Spleen (tissue), 11 donors: ENCODE measurements at regions not wholly inside any gene's neighbourhood (a gene's known extent, or its start where the extent isn't known, plus 50 kb on each side); places are given as distances from the start of the nearest gene placed in this dataset.
"Not testable (repeated sequence)": the region's sequence is repeated elsewhere in the genome, so short reads cannot be mapped to it uniquely, and the experiment has no call there.

Source experiments
- DNase-seq: peaks from one replicate; pipeline ENCODE4 v3.0.0-alpha.2; 2020
- H3K27ac ChIP-seq, 8 donors: fragments of 200-600 bp; sonication (generic) in 7 of 8; 1 replicate in 4 of 8; 2 replicates in 4 of 8; pipeline versions ENCODE4 v1.5.0 to v1.8.0; 2016 to 2021; ENCODE audit warnings: inconsistent platforms in 4 of 8, mild to moderate bottlenecking in 4 of 8, moderate library complexity in 1 of 8
- H3K27me3 ChIP-seq, 7 donors: fragments of 200-600 bp; sonication (generic) in 6 of 7; replicated peaks in 1 of 7; 1 replicate in 4 of 7; 2 replicates in 3 of 7; pipeline versions ENCODE4 v1.5.0 to v1.8.0; 2016 to 2021; ENCODE audit warnings: inconsistent platforms in 3 of 7, mild to moderate bottlenecking in 1 of 7
- H3K36me3 ChIP-seq, 6 donors: fragments of 200-600 bp; sonication (generic) in 5 of 6; 1 replicate in 4 of 6; 2 replicates in 2 of 6; pipeline versions ENCODE4 v1.5.0 to v1.8.0; 2016 to 2021; ENCODE audit warnings: inconsistent platforms in 2 of 6
- H3K4me1 ChIP-seq, 6 donors: fragments of 200-600 bp; sonication (generic) in 5 of 6; 1 replicate in 3 of 6; 2 replicates in 3 of 6; pipeline versions ENCODE4 v1.5.0 to v1.8.0; 2016 to 2021; ENCODE audit warnings: inconsistent platforms in 3 of 6
- H3K4me3 ChIP-seq, 8 donors: fragments of 200-600 bp; sonication (generic) in 7 of 8; 1 replicate in 4 of 8; 2 replicates in 4 of 8; pipeline versions ENCODE4 v1.5.0 to v1.8.0; 2016 to 2021; ENCODE audit warnings: inconsistent platforms in 4 of 8, mild to moderate bottlenecking in 4 of 8, moderate library complexity in 2 of 8
- H3K9me3 ChIP-seq, 8 donors: fragments of 200-600 bp; sonication (generic) in 7 of 8; 1 replicate in 4 of 8; 2 replicates in 4 of 8; pipeline versions ENCODE4 v1.5.0 to v1.8.0; 2016 to 2021; ENCODE audit warnings: inconsistent platforms in 4 of 8
- POLR2A ChIP-seq, 3 donors: fragments of 450-650 bp; IDR thresholded peaks; one replicate each; pipeline ENCODE4 v1.5.1; 2017; ENCODE audit warnings: antibody characterized with exemption in 3 of 3, mild to moderate bottlenecking in 1 of 3
- POLR2AphosphoS5 ChIP-seq, 3 donors: sonication (generic); formaldehyde crosslinking; IDR thresholded peaks; one replicate each; pipeline ENCODE4 v1.5.1; 2017; ENCODE audit warnings: antibody characterized with exemption in 3 of 3
- WGBS, 5 donors: extraction: QIAGEN DNeasy Blood & Tissue Kit in 3 of 5; methylation state at CpG; one replicate each; pipeline versions ENCODE4 v1.1.5 to v1.1.7; 2013 to 2018; 5-methylcytosine and 5-hydroxymethylcytosine counted together
- intact Hi-C: fragments of 100-400 bp; cut with DNase I; formaldehyde crosslinking; loops from one replicate; pipeline ENCODE4 v1.15.0; 2023; ENCODE audit warnings: low total_unique reads
- TF ChIP-seq, protein P1 (sequence below), 11 experiments: fragments of 200-600 bp in 7 of 11; fragments of 450-650 bp in 4 of 11; sonication (generic) in 4 of 11; IDR thresholded peaks in 8 of 11; conservative IDR thresholded peaks in 3 of 11; 1 replicate in 7 of 11; 2 replicates in 4 of 11; pipeline versions ENCODE4 v1.4.0 to v1.8.0; 2016 to 2021; ENCODE audit warnings: antibody characterized with exemption in 11 of 11, inconsistent platforms in 4 of 11, mild to moderate bottlenecking in 1 of 11
- donor health status: healthy with polysubstance abuse.
- donor health status: DM: no; HTN: no; CAD: no; lungs with moderate emphysema.
- donor health status: DM: no; HTN: no; CAD: no.
- donor health status: Bipolar disorder and iron deficiency.
- donor health status: healthy.
- donor health status: DM: no; HTN: no; CAD: no.
- donor health status: DM: yes; HTN: yes; CAD: no.

DNA sequence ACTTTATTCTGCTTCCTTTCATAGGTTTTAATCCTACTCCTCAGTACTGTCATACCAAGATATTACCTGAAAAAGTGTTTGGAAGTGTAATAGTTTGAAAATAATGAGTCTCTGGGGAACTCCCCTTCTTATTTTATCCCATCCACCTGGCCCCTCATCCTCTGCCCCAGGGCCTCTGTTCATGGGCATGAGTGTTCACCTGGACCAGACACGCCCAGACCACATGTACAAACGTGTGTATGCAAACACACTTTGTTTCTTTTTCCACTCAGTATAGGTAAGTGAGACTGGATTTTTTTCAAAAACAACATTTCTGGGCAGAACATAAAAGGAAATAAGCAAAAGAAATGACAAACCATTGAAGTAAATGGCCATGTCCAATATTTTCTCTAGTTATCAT is 62.1 kb upstream of the THSD7B start:
- TF ChIP-seq POLR2A (IDR thresholded peaks at IDR 0.05) (no peak), POLR2AphosphoS5 (IDR thresholded peaks at IDR 0.05) (no peak)
- TF ChIP-seq, protein P1, sequence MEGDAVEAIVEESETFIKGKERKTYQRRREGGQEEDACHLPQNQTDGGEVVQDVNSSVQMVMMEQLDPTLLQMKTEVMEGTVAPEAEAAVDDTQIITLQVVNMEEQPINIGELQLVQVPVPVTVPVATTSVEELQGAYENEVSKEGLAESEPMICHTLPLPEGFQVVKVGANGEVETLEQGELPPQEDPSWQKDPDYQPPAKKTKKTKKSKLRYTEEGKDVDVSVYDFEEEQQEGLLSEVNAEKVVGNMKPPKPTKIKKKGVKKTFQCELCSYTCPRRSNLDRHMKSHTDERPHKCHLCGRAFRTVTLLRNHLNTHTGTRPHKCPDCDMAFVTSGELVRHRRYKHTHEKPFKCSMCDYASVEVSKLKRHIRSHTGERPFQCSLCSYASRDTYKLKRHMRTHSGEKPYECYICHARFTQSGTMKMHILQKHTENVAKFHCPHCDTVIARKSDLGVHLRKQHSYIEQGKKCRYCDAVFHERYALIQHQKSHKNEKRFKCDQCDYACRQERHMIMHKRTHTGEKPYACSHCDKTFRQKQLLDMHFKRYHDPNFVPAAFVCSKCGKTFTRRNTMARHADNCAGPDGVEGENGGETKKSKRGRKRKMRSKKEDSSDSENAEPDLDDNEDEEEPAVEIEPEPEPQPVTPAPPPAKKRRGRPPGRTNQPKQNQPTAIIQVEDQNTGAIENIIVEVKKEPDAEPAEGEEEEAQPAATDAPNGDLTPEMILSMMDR (IDR thresholded peaks at IDR 0.05 in 8 of 11, conservative IDR thresholded peaks at IDR 0.05 in 3 of 11) = no peak
- Histone ChIP-seq H3K4me1 (no peaks in the 10 kb centered on the region), H3K9me3 (peaks cover 0 to 25% (median 16%) of the 10 kb centered on the region in 8 donors), H3K36me3 (no peaks in the 10 kb centered on the region), H3K27ac (no peak overlapping the region), H3K4me3 (no peak overlapping the region), H3K27me3 (no peaks in the 10 kb centered on the region)
- DNase-seq = no peak
- intact Hi-C loops = no loop called here
- 67 to 78% (median 72%) methylated on average over 2 of the region's 2 CpGs for WGBS, 5 donors

DNA sequence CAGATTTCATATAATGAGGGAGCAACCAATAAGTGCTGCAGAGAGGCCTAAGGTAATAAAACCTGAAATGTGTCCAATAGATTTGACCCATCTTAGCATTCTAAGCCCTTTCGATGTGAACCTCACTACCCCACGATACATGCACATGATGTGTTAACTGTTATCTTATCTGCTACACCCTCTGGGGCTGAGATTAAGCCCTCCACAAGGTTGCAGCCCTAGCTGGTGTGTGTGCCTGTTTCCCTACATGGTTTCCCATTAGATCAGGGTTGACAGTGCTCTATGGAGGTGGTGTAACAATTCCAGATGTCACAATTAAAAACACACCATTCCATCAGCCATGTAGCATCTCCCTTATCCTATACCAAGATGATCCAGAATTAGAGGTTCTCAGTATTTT is 68.9 kb upstream of the THSD7B start:
- WGBS, 5 donors = 77 to 93% (median 87%) methylated on average over 2 of the region's 2 CpGs
- DNase-seq = no peak
- TF ChIP-seq, protein P1 (IDR thresholded peaks at IDR 0.05 in 8 of 11, conservative IDR thresholded peaks at IDR 0.05 in 3 of 11) = no peak
- TF ChIP-seq POLR2A (IDR thresholded peaks at IDR 0.05) = no peak
- TF ChIP-seq POLR2AphosphoS5 (IDR thresholded peaks at IDR 0.05) = no peak
- no peak overlapping the region for H3K27ac ChIP-seq
- H3K9me3 ChIP-seq = peaks cover 0 to 25% (median 16%) of the 10 kb centered on the region in 8 donors
- no peaks in the 10 kb centered on the region for H3K27me3 ChIP-seq
- no peaks in the 10 kb centered on the region for H3K36me3 ChIP-seq
- H3K4me1 ChIP-seq = no peaks in the 10 kb centered on the region
- no peak overlapping the region for H3K4me3 ChIP-seq
- intact Hi-C loops = no loop called here

DNA sequence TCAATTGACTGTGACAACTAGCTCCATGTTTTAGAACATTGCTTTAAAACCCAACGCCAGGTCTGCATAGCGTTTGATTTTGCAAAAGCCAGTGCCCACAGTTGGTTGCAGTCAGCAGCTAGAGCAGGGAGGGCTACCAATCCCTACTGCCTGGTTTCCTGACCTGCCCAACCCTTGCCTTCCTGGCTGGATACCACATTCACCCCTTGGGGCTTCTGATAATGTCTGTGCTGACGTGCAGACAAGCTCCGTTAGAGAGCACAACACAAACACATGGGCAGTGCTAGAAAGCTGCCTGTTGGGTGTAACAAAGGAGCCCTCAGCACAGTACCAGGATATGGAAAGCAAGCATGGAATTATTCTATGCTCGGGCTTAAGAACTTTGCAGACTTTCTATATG is 71.4 kb upstream of the THSD7B start:
- H3K27me3 ChIP-seq = no peaks in the 10 kb centered on the region
- intact Hi-C loops = no loop called here
- no peak overlapping the region for H3K27ac ChIP-seq
- TF ChIP-seq, protein P1 (IDR thresholded peaks at IDR 0.05 in 8 of 11, conservative IDR thresholded peaks at IDR 0.05 in 3 of 11) = no peak
- no peak for TF ChIP-seq POLR2AphosphoS5 (IDR thresholded peaks at IDR 0.05)
- no peak for TF ChIP-seq POLR2A (IDR thresholded peaks at IDR 0.05)
- no peaks in the 10 kb centered on the region for H3K36me3 ChIP-seq
- H3K9me3 ChIP-seq = peaks cover 0 to 10% (median 5%) of the 10 kb centered on the region in 8 donors
- H3K4me1 ChIP-seq = no peaks in the 10 kb centered on the region
- no peak overlapping the region for H3K4me3 ChIP-seq
- 30 to 53% (median 45%) methylated on average over 5 of the region's 5 CpGs for WGBS, 5 donors
- DNase-seq = no peak

DNA sequence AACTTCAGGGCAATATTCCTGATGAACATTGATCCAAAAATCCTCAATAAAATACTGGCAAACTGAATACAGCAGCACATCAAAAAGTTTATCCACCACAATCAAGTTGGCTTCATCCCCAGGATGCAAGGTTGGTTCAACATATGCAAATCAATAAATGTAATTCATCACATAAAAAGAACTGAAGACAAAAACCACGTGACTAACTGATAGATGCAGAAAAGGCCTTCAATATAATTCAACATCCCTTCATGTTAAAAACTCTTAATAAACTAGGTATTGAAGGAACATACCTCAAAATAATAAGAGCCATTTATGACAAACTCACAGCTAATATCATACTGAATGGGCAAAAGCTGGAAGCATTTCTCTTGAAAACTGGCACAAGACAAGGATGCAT is 85.3 kb upstream of the THSD7B start:
- intact Hi-C loops, H3K27me3 ChIP-seq, H3K36me3 ChIP-seq, H3K4me3 ChIP-seq, H3K27ac ChIP-seq, DNase-seq, H3K4me1 ChIP-seq: not testable (repeated sequence)
- H3K9me3 ChIP-seq = peaks cover 0 to 32% (median 7%) of the 10 kb centered on the region in 8 donors
- 25 to 58% (median 42%) methylated on average over 1 of the region's 1 CpG for WGBS, 5 donors

DNA sequence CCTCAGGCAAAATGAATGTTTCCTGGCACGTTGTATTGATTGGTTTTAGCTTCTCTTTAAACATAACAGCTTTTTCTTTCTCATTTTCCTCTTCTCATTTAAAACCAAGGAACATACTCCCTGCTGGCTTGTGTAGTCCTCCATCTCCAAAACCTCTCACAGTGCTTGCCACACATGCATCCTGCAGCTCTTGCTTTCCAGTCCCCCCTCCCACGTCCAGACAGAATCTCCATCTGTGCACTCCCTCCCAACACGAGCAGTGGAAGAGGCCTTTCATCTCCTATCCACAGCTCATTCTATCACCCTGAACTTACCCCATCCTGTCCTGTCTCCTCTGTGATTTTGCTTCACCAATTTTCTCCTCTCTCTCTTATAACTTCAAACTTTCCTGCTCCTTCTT is 99.6 kb upstream of the THSD7B start:
- Histone ChIP-seq H3K36me3 (no peaks in the 10 kb centered on the region), H3K9me3 (no peaks in the 10 kb centered on the region), H3K27me3 (no peaks in the 10 kb centered on the region), H3K27ac (no peak overlapping the region), H3K4me3 (no peak overlapping the region), H3K4me1 (no peaks in the 10 kb centered on the region)
- no peak for DNase-seq
- WGBS, 5 donors = 46 to 57% (median 54%) methylated on average over 3 of the region's 3 CpGs
- no peak for TF ChIP-seq POLR2AphosphoS5 (IDR thresholded peaks at IDR 0.05)
- TF ChIP-seq, protein P1 (IDR thresholded peaks at IDR 0.05 in 8 of 11, conservative IDR thresholded peaks at IDR 0.05 in 3 of 11) = no peak
- TF ChIP-seq POLR2A (IDR thresholded peaks at IDR 0.05) = no peak
- intact Hi-C loops = no loop called here
